RWPE1 (cell line): ENCODE measurements at regions not wholly inside any gene's neighbourhood (a gene's known extent, or its start where the extent isn't known, plus 50 kb on each side); places are given as distances from the start of the nearest gene placed in this dataset.

ENCODE experiments used
- CTCF ChIA-PET: fragments of 350-600 bp; sonication (Branson Sonifier 250); formaldehyde crosslinking; extraction: SDS; loops from one replicate; lab custom pipeline; 2021; lab: Yijun Ruan, JAX
- POLR2A ChIA-PET: fragments of 400-600 bp; formaldehyde crosslinking; extraction: SDS; loops from one replicate; lab custom pipeline; 2020; ENCODE audit warnings: antibody characterized with exemption; ENCODE audit not compliant: low non-redundant PET; lab: Yijun Ruan, JAX
- DNase-seq: peaks from one replicate; pipeline ENCODE4 v3.0.0; 2012; ENCODE audit warnings: low spot score
- H3K27ac ChIP-seq: fragments of 450-650 bp; 2 replicates; pipeline ENCODE4 v1.5.1; 2017
- CTCF ChIP-seq: fragments of 450-650 bp; conservative IDR thresholded peaks from 2 replicates; pipeline ENCODE4 v1.5.1; 2017; ENCODE audit warnings: low read depth, mild to moderate bottlenecking

GRCh38 chr2:60095202-60095815 lies 458.1 kb downstream of the BCL11A start:
- ChIA-PET POLR2A (no interaction called here), CTCF (no interaction called here)
- no peak for TF ChIP-seq CTCF
- no peak for DNase-seq
- H3K27ac ChIP-seq, result no peak overlapping the region

- CTCF ChIA-PET, result no interaction called here
Measured at GRCh38 chr2:60094450-60094929, 459.0 kb downstream of the BCL11A start.

GRCh38 chr2:60092781-60093180 lies 460.7 kb downstream of the BCL11A start:
- no peak for DNase-seq
- no peak for TF ChIP-seq CTCF
- CTCF ChIA-PET, result no interaction called here
- POLR2A ChIA-PET, result no interaction called here
- H3K27ac ChIP-seq, result no peak overlapping the region

More at GRCh38 chr2:60094450-60094929, 459.0 kb downstream of the BCL11A start:
- no peak for DNase-seq
- H3K27ac ChIP-seq, result no peak overlapping the region
- no peak for TF ChIP-seq CTCF
- POLR2A ChIA-PET, result no interaction called here

- CTCF ChIA-PET, result no interaction called here
- POLR2A ChIA-PET, result no interaction called here
- no peak for TF ChIP-seq CTCF
- no peak overlapping the region for H3K27ac ChIP-seq
- DNase-seq, result no peak
Measured at GRCh38 chr2:60091894-60092293, 461.6 kb downstream of the BCL11A start.

GRCh38 chr2:60091266-60091665 lies 462.2 kb downstream of the BCL11A start:
- DNase-seq, result no peak
- TF ChIP-seq CTCF, result no peak
- POLR2A ChIA-PET, result no interaction called here
- no peak overlapping the region for H3K27ac ChIP-seq
- CTCF ChIA-PET, result no interaction called here

- ChIA-PET CTCF (no interaction called here), POLR2A (no interaction called here)
- H3K27ac ChIP-seq, result no peak overlapping the region
- TF ChIP-seq CTCF, result no peak
- no peak for DNase-seq
Measured at GRCh38 chr2:60079562-60079961, 473.9 kb downstream of the BCL11A start.
